ENCODE measurements at regions not wholly inside any gene's neighbourhood (a gene's known extent, or its start where the extent isn't known, plus 50 kb on each side); places are given as distances from the start of the nearest gene placed in this dataset.

- Histone ChIP-seq H2BK120ac (ENCODE audit: low read depth, low read length) (no peak overlapping the region), H3K27me3 (ENCODE audit: control insufficient read depth in 1 of 2, insufficient read depth in 1 of 2, low read length in 2 of 2) (no peaks in the 10 kb centered on the region), H2BK5ac (ENCODE audit: low read depth, low read length, poor library complexity, severe bottlenecking) (no peak overlapping the region), H3K14ac (ENCODE audit: low read length in 2 of 2) (no peak overlapping the region), H2BK15ac (ENCODE audit: low read depth, poor library complexity, severe bottlenecking) (no peak overlapping the region), H2BK12ac (ENCODE audit: low read length in 2 of 2) (no peak overlapping the region), H4K8ac (ENCODE audit: low read length) (no peak overlapping the region), H3K18ac (ENCODE audit: low read depth in 1 of 2, low read length in 2 of 2) (no peak overlapping the region), H3K4ac (ENCODE audit: low read depth in 1 of 2, low read length in 2 of 2) (no peak overlapping the region), H3K36me3 (ENCODE audit: control insufficient read depth in 1 of 2, insufficient read depth in 2 of 2, low read depth in 1 of 2, low read length in 2 of 2) (no peaks in the 10 kb centered on the region), H3K9ac (ENCODE audit: low read length) (no peak overlapping the region), H3K4me1 (ENCODE audit: control insufficient read depth, insufficient read depth, low read depth, low read length) (no peaks in the 10 kb centered on the region), H3K79me1 (replicated peaks; ENCODE audit: low read length, poor library complexity, severe bottlenecking) (no peaks in the 10 kb centered on the region), H3K4me3 (ENCODE audit: insufficient read depth in 1 of 2, low read depth in 1 of 2, low read length in 2 of 2) (no peak overlapping the region), H3K23ac (ENCODE audit: low read length in 2 of 2) (no peak overlapping the region), H2AFZ (ENCODE audit: low read depth, low read length) (no peak overlapping the region), H3K4me2 (ENCODE audit: low read length, poor library complexity, severe bottlenecking) (no peak overlapping the region), H2AK5ac (ENCODE audit: low read length, severe bottlenecking) (no peak overlapping the region), H3K27ac (ENCODE audit: low read length, poor library complexity, severe bottlenecking) (no peak overlapping the region), H3K9me3 (ENCODE audit: control insufficient read depth, low read length) (no peaks in the 10 kb centered on the region), H4K91ac (ENCODE audit: low read length) (no peak overlapping the region)
- 100% methylated on average over 3 of the region's 5 CpGs for WGBS
- no peak for DNase-seq
These were observed 237.9 kb upstream of the FERMT1 start for GRCh38 chr20:6360766-6361165.

- Histone ChIP-seq H2BK120ac (ENCODE audit: low read depth, low read length) (no peak overlapping the region), H3K14ac (ENCODE audit: low read length in 2 of 2) (no peak overlapping the region), H4K8ac (ENCODE audit: low read length) (no peak overlapping the region), H2AK5ac (ENCODE audit: low read length, severe bottlenecking) (no peak overlapping the region), H3K27ac (ENCODE audit: low read length, poor library complexity, severe bottlenecking) (no peak overlapping the region), H3K4me3 (ENCODE audit: insufficient read depth in 1 of 2, low read depth in 1 of 2, low read length in 2 of 2) (no peak overlapping the region), H2BK12ac (ENCODE audit: low read length in 2 of 2) (no peak overlapping the region), H2AFZ (ENCODE audit: low read depth, low read length) (no peak overlapping the region), H3K4me2 (ENCODE audit: low read length, poor library complexity, severe bottlenecking) (no peak overlapping the region), H3K23ac (ENCODE audit: low read length in 2 of 2) (no peak overlapping the region), H4K91ac (ENCODE audit: low read length) (no peak overlapping the region), H3K18ac (ENCODE audit: low read depth in 1 of 2, low read length in 2 of 2) (no peak overlapping the region), H3K79me1 (replicated peaks; ENCODE audit: low read length, poor library complexity, severe bottlenecking) (no peaks in the 10 kb centered on the region), H3K4ac (ENCODE audit: low read depth in 1 of 2, low read length in 2 of 2) (no peak overlapping the region), H2BK5ac (ENCODE audit: low read depth, low read length, poor library complexity, severe bottlenecking) (no peak overlapping the region), H3K4me1 (ENCODE audit: control insufficient read depth, insufficient read depth, low read depth, low read length) (no peaks in the 10 kb centered on the region), H3K27me3 (ENCODE audit: control insufficient read depth in 1 of 2, insufficient read depth in 1 of 2, low read length in 2 of 2) (no peaks in the 10 kb centered on the region), H3K36me3 (ENCODE audit: control insufficient read depth in 1 of 2, insufficient read depth in 2 of 2, low read depth in 1 of 2, low read length in 2 of 2) (no peaks in the 10 kb centered on the region), H2BK15ac (ENCODE audit: low read depth, poor library complexity, severe bottlenecking) (no peak overlapping the region), H3K9ac (ENCODE audit: low read length) (no peak overlapping the region), H3K9me3 (ENCODE audit: control insufficient read depth, low read length) (no peaks in the 10 kb centered on the region)
- DNase-seq, result no peak
- WGBS, result 87% methylated on average over 7 of the region's 7 CpGs
These were observed 233.1 kb upstream of the FERMT1 start for GRCh38 chr20:6355754-6356451.

- Histone ChIP-seq H3K14ac (ENCODE audit: low read length in 2 of 2) (no peak overlapping the region), H3K36me3 (ENCODE audit: control insufficient read depth in 1 of 2, insufficient read depth in 2 of 2, low read depth in 1 of 2, low read length in 2 of 2) (no peaks in the 10 kb centered on the region), H4K91ac (ENCODE audit: low read length) (no peak overlapping the region), H2AFZ (ENCODE audit: low read depth, low read length) (no peak overlapping the region), H3K4ac (ENCODE audit: low read depth in 1 of 2, low read length in 2 of 2) (no peak overlapping the region), H3K23ac (ENCODE audit: low read length in 2 of 2) (no peak overlapping the region), H2BK120ac (ENCODE audit: low read depth, low read length) (no peak overlapping the region), H3K27ac (ENCODE audit: low read length, poor library complexity, severe bottlenecking) (no peak overlapping the region), H2BK5ac (ENCODE audit: low read depth, low read length, poor library complexity, severe bottlenecking) (no peak overlapping the region), H2BK15ac (ENCODE audit: low read depth, poor library complexity, severe bottlenecking) (no peak overlapping the region), H3K9me3 (ENCODE audit: control insufficient read depth, low read length) (no peaks in the 10 kb centered on the region), H2BK12ac (ENCODE audit: low read length in 2 of 2) (no peak overlapping the region), H3K4me3 (ENCODE audit: insufficient read depth in 1 of 2, low read depth in 1 of 2, low read length in 2 of 2) (no peak overlapping the region), H2AK5ac (ENCODE audit: low read length, severe bottlenecking) (no peak overlapping the region), H3K4me1 (ENCODE audit: control insufficient read depth, insufficient read depth, low read depth, low read length) (no peaks in the 10 kb centered on the region), H3K27me3 (ENCODE audit: control insufficient read depth in 1 of 2, insufficient read depth in 1 of 2, low read length in 2 of 2) (no peaks in the 10 kb centered on the region), H3K18ac (ENCODE audit: low read depth in 1 of 2, low read length in 2 of 2) (no peak overlapping the region), H3K79me1 (replicated peaks; ENCODE audit: low read length, poor library complexity, severe bottlenecking) (no peaks in the 10 kb centered on the region), H3K9ac (ENCODE audit: low read length) (no peak overlapping the region), H4K8ac (ENCODE audit: low read length) (no peak overlapping the region), H3K4me2 (ENCODE audit: low read length, poor library complexity, severe bottlenecking) (no peak overlapping the region)
- peak; percentile 68 for DNase-seq
These were observed 226.1 kb upstream of the FERMT1 start for GRCh38 chr20:6348908-6349307.

GRCh38 chr20:6347916-6348315 is 225.1 kb upstream of the FERMT1 start:
- H2BK15ac ChIP-seq (ENCODE audit: low read depth, poor library complexity, severe bottlenecking), result no peak overlapping the region
- no peaks in the 10 kb centered on the region for H3K27me3 ChIP-seq (ENCODE audit: control insufficient read depth in 1 of 2, insufficient read depth in 1 of 2, low read length in 2 of 2)
- no peak overlapping the region for H2AK5ac ChIP-seq (ENCODE audit: low read length, severe bottlenecking)
- H4K8ac ChIP-seq (ENCODE audit: low read length), result no peak overlapping the region
- no peaks in the 10 kb centered on the region for H3K4me1 ChIP-seq (ENCODE audit: control insufficient read depth, insufficient read depth, low read depth, low read length)
- H3K79me1 ChIP-seq (replicated peaks; ENCODE audit: low read length, poor library complexity, severe bottlenecking), result no peaks in the 10 kb centered on the region
- H3K18ac ChIP-seq (ENCODE audit: low read depth in 1 of 2, low read length in 2 of 2), result no peak overlapping the region
- no peak overlapping the region for H3K4me3 ChIP-seq (ENCODE audit: insufficient read depth in 1 of 2, low read depth in 1 of 2, low read length in 2 of 2)
- H3K4ac ChIP-seq (ENCODE audit: low read depth in 1 of 2, low read length in 2 of 2), result no peak overlapping the region
- H2BK5ac ChIP-seq (ENCODE audit: low read depth, low read length, poor library complexity, severe bottlenecking), result no peak overlapping the region
- no peak overlapping the region for H3K9ac ChIP-seq (ENCODE audit: low read length)
- H4K91ac ChIP-seq (ENCODE audit: low read length), result no peak overlapping the region
- H3K14ac ChIP-seq (ENCODE audit: low read length in 2 of 2), result no peak overlapping the region
- H2BK120ac ChIP-seq (ENCODE audit: low read depth, low read length), result no peak overlapping the region
- no peaks in the 10 kb centered on the region for H3K36me3 ChIP-seq (ENCODE audit: control insufficient read depth in 1 of 2, insufficient read depth in 2 of 2, low read depth in 1 of 2, low read length in 2 of 2)
- H2BK12ac ChIP-seq (ENCODE audit: low read length in 2 of 2), result no peak overlapping the region
- no peak overlapping the region for H3K27ac ChIP-seq (ENCODE audit: low read length, poor library complexity, severe bottlenecking)
- H3K23ac ChIP-seq (ENCODE audit: low read length in 2 of 2), result no peak overlapping the region
- peak; percentile 53 for DNase-seq
- H3K9me3 ChIP-seq (ENCODE audit: control insufficient read depth, low read length), result no peaks in the 10 kb centered on the region
- no peak overlapping the region for H2AFZ ChIP-seq (ENCODE audit: low read depth, low read length)
- no peak overlapping the region for H3K4me2 ChIP-seq (ENCODE audit: low read length, poor library complexity, severe bottlenecking)
